Neural cell (in vitro differentiated cells): ENCODE measurements at regions not wholly inside any gene's neighbourhood (a gene's known extent, or its start where the extent isn't known, plus 50 kb on each side); places are given as distances from the start of the nearest gene placed in this dataset.

ENCODE experiments used
- EZH2 ChIP-seq: fragments of 200-600, 300-800 bp; shearing (Covaris generic), sonication (generic); IDR thresholded peaks from 2 replicates; pipeline ENCODE4 v1.6.1; 2014; ENCODE audit warnings: antibody characterized with exemption, low read length, borderline replicate concordance, mild to moderate bottlenecking; ENCODE audit not compliant: insufficient read depth, poor library complexity, severe bottlenecking
- POLR2AphosphoS5 ChIP-seq: IDR thresholded peaks from 2 replicates; pipeline ENCODE4 v1.6.1; 2012
- TAF1 ChIP-seq: IDR thresholded peaks from 2 replicates; pipeline ENCODE4 v1.6.1; 2012; ENCODE audit warnings: low read depth
- TF ChIP-seq, protein P1 (sequence below): fragments of 450-650 bp; IDR thresholded peaks from 2 replicates; pipeline ENCODE4 v1.5.1; 2014; ENCODE audit warnings: antibody characterized with exemption, mild to moderate bottlenecking, moderate library complexity; ENCODE audit not compliant: poor library complexity, severe bottlenecking

DNA sequence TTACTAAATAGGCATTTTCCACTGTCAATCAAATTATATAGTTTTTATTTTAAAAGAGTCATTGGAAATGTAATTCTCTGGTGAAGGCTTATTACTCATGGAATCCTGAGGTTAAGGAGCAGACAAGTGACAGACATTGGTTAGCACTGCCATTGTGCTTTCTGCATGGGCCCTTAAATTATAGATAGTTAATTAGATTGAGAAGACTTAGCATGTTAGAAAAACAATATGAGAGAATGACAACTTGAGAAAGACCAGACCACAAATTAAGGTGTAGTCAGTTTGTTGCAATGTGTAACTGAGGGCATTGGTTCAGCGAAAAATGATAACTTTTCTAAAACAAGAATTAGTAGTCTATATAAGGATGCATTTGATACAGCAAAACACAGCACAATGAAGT is 195.5 kb downstream of the SLITRK6 start:
- TF ChIP-seq POLR2AphosphoS5 (no peak), EZH2 (no peak), TAF1 (no peak)
- TF ChIP-seq, protein P1, sequence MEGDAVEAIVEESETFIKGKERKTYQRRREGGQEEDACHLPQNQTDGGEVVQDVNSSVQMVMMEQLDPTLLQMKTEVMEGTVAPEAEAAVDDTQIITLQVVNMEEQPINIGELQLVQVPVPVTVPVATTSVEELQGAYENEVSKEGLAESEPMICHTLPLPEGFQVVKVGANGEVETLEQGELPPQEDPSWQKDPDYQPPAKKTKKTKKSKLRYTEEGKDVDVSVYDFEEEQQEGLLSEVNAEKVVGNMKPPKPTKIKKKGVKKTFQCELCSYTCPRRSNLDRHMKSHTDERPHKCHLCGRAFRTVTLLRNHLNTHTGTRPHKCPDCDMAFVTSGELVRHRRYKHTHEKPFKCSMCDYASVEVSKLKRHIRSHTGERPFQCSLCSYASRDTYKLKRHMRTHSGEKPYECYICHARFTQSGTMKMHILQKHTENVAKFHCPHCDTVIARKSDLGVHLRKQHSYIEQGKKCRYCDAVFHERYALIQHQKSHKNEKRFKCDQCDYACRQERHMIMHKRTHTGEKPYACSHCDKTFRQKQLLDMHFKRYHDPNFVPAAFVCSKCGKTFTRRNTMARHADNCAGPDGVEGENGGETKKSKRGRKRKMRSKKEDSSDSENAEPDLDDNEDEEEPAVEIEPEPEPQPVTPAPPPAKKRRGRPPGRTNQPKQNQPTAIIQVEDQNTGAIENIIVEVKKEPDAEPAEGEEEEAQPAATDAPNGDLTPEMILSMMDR: no peak
